Lower leg skin (tissue), 4 donors: ENCODE measurements at regions not wholly inside any gene's neighbourhood (a gene's known extent, or its start where the extent isn't known, plus 50 kb on each side); places are given as distances from the start of the nearest gene placed in this dataset.

Source experiments
- DNase-seq, 2 donors: peaks; one replicate each; pipeline ENCODE4 v3.0.0-alpha.2; 2019; ENCODE audit warnings: low spot score in 2 of 2
- H3K4me3 ChIP-seq: fragments of 200-600 bp; sonication (generic); 2 replicates; pipeline ENCODE4 v1.5.1; 2017; ENCODE audit warnings: mild to moderate bottlenecking, low read depth; ENCODE audit not compliant: poor library complexity, severe bottlenecking
- POLR2A ChIP-seq, 2 donors: fragments of 450-650 bp; IDR thresholded peaks; one replicate each; pipeline ENCODE4 v1.6.1; 2016 to 2017; ENCODE audit warnings: antibody characterized with exemption in 2 of 2, mild to moderate bottlenecking in 1 of 2, moderate library complexity in 1 of 2
- WGBS, 2 donors: methylation state at CpG; one replicate each; pipeline ENCODE4 v1.1.5; 2018; 5-methylcytosine and 5-hydroxymethylcytosine counted together
- intact Hi-C: fragments of 100-400 bp; cut with DNase I; formaldehyde crosslinking; loops from one replicate; pipeline ENCODE4 v1.15.0; 2023; ENCODE audit warnings: low total_unique reads
- TF ChIP-seq, protein P1 (sequence below), 3 donors: fragments of 450-650 bp; IDR thresholded peaks; one replicate each; pipeline ENCODE4 v1.5.1; 2016; ENCODE audit warnings: antibody characterized with exemption in 3 of 3, mild to moderate bottlenecking in 3 of 3, moderate library complexity in 2 of 3

DNA sequence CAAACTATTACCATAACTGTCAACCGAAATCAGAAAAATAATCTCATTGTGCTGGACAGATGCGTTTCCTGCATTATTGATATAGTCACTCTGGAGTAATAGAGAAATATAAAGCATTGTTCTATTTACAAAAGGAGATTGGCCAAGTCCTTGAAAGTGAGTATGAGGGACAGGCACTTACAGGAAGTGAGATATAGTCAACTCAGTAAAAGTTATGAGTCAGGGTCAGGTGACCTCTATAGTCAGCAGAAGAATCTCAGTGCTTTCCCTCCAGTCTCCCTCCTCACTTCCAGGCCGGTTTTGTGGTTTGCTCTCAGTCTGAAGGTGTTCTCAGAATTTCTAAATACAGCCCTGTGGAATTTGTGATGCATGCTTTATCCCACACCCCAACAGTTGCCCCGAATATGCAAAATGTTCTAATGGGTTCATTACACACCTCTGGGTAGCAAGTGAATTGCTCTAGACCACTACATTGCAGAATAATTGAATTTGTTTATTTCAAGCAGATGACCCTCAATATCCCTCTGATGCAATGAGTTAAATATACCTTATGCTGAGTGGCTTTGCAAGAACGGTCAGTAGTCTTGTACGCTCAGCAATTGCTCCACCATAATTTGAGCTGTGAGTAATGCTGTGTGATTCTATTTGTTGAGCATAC, 787.7 kb downstream of the MCTP2 start:
- TF ChIP-seq POLR2A (IDR thresholded peaks at IDR 0.05): no peak
- TF ChIP-seq, protein P1, sequence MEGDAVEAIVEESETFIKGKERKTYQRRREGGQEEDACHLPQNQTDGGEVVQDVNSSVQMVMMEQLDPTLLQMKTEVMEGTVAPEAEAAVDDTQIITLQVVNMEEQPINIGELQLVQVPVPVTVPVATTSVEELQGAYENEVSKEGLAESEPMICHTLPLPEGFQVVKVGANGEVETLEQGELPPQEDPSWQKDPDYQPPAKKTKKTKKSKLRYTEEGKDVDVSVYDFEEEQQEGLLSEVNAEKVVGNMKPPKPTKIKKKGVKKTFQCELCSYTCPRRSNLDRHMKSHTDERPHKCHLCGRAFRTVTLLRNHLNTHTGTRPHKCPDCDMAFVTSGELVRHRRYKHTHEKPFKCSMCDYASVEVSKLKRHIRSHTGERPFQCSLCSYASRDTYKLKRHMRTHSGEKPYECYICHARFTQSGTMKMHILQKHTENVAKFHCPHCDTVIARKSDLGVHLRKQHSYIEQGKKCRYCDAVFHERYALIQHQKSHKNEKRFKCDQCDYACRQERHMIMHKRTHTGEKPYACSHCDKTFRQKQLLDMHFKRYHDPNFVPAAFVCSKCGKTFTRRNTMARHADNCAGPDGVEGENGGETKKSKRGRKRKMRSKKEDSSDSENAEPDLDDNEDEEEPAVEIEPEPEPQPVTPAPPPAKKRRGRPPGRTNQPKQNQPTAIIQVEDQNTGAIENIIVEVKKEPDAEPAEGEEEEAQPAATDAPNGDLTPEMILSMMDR (IDR thresholded peaks at IDR 0.05): no peak
- H3K4me3 ChIP-seq: no peak overlapping the region
- WGBS, 2 donors: 70 to 79% methylated on average over 6 of the region's 6 CpGs
- no peak for DNase-seq
- intact Hi-C loops: no loop called here

DNA sequence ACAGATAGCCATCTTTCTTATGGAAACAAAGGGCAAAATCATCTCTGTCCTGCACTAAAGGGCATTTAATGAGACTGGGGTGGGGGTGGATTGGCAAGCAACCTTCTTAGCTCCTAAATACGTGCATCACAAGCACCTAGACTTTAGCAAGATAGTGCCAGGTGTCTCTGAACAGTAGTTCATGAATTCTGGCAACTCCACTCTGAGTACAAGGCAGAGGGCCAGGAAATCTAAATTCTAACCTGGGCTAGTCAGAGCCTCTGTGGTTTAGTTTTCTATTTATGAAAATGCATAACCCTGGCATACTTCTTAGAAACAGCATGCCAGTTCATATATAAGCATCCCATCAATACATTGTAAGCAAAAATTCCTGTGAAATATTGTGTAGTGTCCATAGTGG, 788.5 kb downstream of the MCTP2 start:
- DNase-seq: no peak
- 35 to 45% methylated on average over 1 of the region's 1 CpG for WGBS, 2 donors
- no peak for TF ChIP-seq POLR2A (IDR thresholded peaks at IDR 0.05)
- TF ChIP-seq, protein P1 (IDR thresholded peaks at IDR 0.05): no peak
- intact Hi-C loops: no loop called here
- no peak overlapping the region for H3K4me3 ChIP-seq

DNA sequence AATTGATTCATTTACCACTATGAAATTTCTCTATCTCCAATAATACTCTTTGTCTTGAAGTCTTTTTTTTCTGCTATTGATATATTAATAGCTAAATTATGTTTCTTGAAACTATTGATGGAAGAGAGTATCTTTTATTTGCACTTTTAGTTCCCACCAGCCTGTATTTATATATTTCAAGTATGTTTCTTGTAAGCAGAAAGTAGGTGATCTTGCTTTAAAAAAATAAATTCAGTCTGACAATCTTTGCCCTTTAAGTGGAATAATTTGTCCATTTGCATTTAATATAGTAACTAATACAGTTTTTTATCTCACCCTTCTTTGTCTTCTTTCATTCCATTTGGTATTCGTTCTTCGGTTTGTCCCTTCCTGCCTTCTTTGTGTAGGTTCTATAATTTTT, 790.5 kb downstream of the MCTP2 start:
- intact Hi-C loops: no loop called here
- WGBS, 2 donors: 73 to 95% methylated on average over 2 of the region's 2 CpGs
- no peak overlapping the region for H3K4me3 ChIP-seq

DNA sequence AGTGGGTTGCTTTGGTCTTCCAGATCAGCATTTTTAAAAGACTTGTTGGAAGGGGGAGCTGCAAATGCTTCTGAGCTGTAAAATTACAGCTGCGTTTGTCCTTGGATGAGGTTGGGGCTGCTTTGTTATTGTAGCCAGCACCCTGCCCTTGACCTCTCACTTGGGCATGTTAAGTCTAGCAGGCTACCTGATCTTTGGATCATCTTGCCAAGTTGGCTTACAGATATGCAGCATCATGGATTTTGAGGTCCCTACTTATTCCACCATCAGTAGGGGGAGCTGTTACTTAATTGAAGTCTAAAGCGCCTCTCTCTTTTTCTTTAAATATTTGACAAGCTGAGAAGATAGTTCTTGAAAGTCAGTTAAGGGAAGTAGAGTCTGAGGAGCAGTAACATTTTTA, 793.0 kb downstream of the MCTP2 start:
- intact Hi-C loops: no loop called here
- 46 to 49% methylated on average over 2 of the region's 2 CpGs for WGBS, 2 donors
- no peak overlapping the region for H3K4me3 ChIP-seq
- no peak for DNase-seq
- TF ChIP-seq, protein P1 (IDR thresholded peaks at IDR 0.05): no peak
- no peak for TF ChIP-seq POLR2A (IDR thresholded peaks at IDR 0.05)

More for the DNA sequence above, 790.5 kb downstream of the MCTP2 start:
- no peak for DNase-seq
- TF ChIP-seq, protein P1 (IDR thresholded peaks at IDR 0.05): no peak
- TF ChIP-seq POLR2A (IDR thresholded peaks at IDR 0.05): no peak

- 91% methylated on average over 5 of the region's 5 CpGs for WGBS, 2 donors
- no peak for DNase-seq
- no peak overlapping the region for H3K4me3 ChIP-seq
- intact Hi-C loops: no loop called here
- no peak for TF ChIP-seq POLR2A (IDR thresholded peaks at IDR 0.05)
- TF ChIP-seq, protein P1 (IDR thresholded peaks at IDR 0.05): no peak
These were observed 794.8 kb downstream of the MCTP2 start for GRCh38 chr15:95025924-95026728.
